GM18520 (cell line): ENCODE measurements at regions not wholly inside any gene's neighbourhood (a gene's known extent, or its start where the extent isn't known, plus 50 kb on each side); places are given as distances from the start of the nearest gene placed in this dataset.
"Not testable (repeated sequence)": the region's sequence is repeated elsewhere in the genome, so short reads cannot be mapped to it uniquely, and the experiment has no call there.

Source experiments
- ATAC-seq: cut with Tn5 transposase; IDR thresholded peaks from one replicate; pipeline ENCODE4 v1.9.1; 2021; ENCODE audit not compliant: unreplicated experiment

GRCh38 chr7:123324283-123324682 lies 124.5 kb upstream of the SLC13A1 start:
- ATAC-seq = no peak

- ATAC-seq = no peak
These were observed 123.9 kb upstream of the SLC13A1 start for GRCh38 chr7:123323689-123324088.

- not testable (repeated sequence) for ATAC-seq
These were observed 121.8 kb upstream of the SLC13A1 start for GRCh38 chr7:123321578-123321977.

- ATAC-seq = no peak
These were observed 120.1 kb upstream of the SLC13A1 start for GRCh38 chr7:123319911-123320310.

GRCh38 chr7:123314886-123315285 lies 115.1 kb upstream of the SLC13A1 start:
- ATAC-seq = no peak

- no peak for ATAC-seq
These were observed 108.6 kb upstream of the SLC13A1 start for GRCh38 chr7:123308254-123308951.

- no peak for ATAC-seq
These were observed 106.1 kb upstream of the SLC13A1 start for GRCh38 chr7:123305840-123306375.

- no peak for ATAC-seq
These were observed 104.2 kb upstream of the SLC13A1 start for GRCh38 chr7:123303926-123304325.

GRCh38 chr7:123296965-123297364 lies 97.2 kb upstream of the SLC13A1 start:
- ATAC-seq = no peak

- ATAC-seq = no peak
These were observed 93.9 kb upstream of the SLC13A1 start for GRCh38 chr7:123293710-123294109.

GRCh38 chr7:123292227-123292626 lies 92.5 kb upstream of the SLC13A1 start:
- no peak for ATAC-seq

- no peak for ATAC-seq
These were observed 89.4 kb upstream of the SLC13A1 start for GRCh38 chr7:123289200-123289599.

GRCh38 chr7:123285076-123285700 lies 85.4 kb upstream of the SLC13A1 start:
- ATAC-seq = no peak

- ATAC-seq = no peak
These were observed 83.6 kb upstream of the SLC13A1 start for GRCh38 chr7:123283373-123283772.

GRCh38 chr7:123282181-123282580 lies 82.4 kb upstream of the SLC13A1 start:
- ATAC-seq = no peak

GRCh38 chr7:123279949-123280348 lies 80.2 kb upstream of the SLC13A1 start:
- ATAC-seq = no peak

- ATAC-seq = no peak
These were observed 75.4 kb upstream of the SLC13A1 start for GRCh38 chr7:123275036-123275753.

- ATAC-seq = no peak
These were observed 73.4 kb upstream of the SLC13A1 start for GRCh38 chr7:123273185-123273584.

- ATAC-seq = no peak
These were observed 72.1 kb upstream of the SLC13A1 start for GRCh38 chr7:123271856-123272255.

GRCh38 chr7:123271231-123271630 lies 71.5 kb upstream of the SLC13A1 start:
- no peak for ATAC-seq

- ATAC-seq = no peak
These were observed 70.8 kb upstream of the SLC13A1 start for GRCh38 chr7:123270570-123270969.

GRCh38 chr7:123265853-123266252 lies 66.1 kb upstream of the SLC13A1 start:
- no peak for ATAC-seq
